Epithelial cell of proximal tubule (primary cell): ENCODE measurements at regions not wholly inside any gene's neighbourhood (a gene's known extent, or its start where the extent isn't known, plus 50 kb on each side); places are given as distances from the start of the nearest gene placed in this dataset.

ENCODE experiments used
- DNase-seq: peaks from one replicate; pipeline ENCODE4 v3.0.0-alpha.2; 2011; ENCODE audit warnings: low read depth
- H3K4me3 ChIP-seq: 2 replicates; pipeline ENCODE4 v1.5.1; 2011; ENCODE audit warnings: low read depth, mild to moderate bottlenecking, low read length
- TF ChIP-seq, protein P1 (sequence below): conservative IDR thresholded peaks from 2 replicates; pipeline ENCODE4 v1.5.1; 2012; ENCODE audit warnings: low read depth, mild to moderate bottlenecking, low read length

DNA sequence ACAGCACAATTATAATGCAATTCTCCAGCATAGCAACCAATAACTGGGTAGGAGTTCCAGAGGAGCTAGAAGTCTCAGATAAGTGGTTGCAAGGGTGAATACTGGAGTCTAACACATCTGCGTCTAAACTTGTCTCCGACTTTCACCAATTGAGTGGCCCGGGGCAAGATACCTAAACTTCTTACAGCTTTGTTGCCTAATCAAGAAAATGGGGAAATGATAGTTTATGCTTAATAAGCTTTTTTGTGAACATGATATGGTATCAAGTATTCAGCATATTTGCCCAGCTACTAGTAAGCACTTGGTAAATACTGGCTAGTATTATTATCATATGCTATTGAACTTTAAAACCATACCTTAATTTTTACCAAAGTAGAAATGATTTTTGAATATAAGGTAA lies 183.5 kb downstream of the KCNJ2 start:
- H3K4me3 ChIP-seq, result no peak overlapping the region
- no peak for DNase-seq
- TF ChIP-seq, protein P1, sequence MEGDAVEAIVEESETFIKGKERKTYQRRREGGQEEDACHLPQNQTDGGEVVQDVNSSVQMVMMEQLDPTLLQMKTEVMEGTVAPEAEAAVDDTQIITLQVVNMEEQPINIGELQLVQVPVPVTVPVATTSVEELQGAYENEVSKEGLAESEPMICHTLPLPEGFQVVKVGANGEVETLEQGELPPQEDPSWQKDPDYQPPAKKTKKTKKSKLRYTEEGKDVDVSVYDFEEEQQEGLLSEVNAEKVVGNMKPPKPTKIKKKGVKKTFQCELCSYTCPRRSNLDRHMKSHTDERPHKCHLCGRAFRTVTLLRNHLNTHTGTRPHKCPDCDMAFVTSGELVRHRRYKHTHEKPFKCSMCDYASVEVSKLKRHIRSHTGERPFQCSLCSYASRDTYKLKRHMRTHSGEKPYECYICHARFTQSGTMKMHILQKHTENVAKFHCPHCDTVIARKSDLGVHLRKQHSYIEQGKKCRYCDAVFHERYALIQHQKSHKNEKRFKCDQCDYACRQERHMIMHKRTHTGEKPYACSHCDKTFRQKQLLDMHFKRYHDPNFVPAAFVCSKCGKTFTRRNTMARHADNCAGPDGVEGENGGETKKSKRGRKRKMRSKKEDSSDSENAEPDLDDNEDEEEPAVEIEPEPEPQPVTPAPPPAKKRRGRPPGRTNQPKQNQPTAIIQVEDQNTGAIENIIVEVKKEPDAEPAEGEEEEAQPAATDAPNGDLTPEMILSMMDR, result no peak

DNA sequence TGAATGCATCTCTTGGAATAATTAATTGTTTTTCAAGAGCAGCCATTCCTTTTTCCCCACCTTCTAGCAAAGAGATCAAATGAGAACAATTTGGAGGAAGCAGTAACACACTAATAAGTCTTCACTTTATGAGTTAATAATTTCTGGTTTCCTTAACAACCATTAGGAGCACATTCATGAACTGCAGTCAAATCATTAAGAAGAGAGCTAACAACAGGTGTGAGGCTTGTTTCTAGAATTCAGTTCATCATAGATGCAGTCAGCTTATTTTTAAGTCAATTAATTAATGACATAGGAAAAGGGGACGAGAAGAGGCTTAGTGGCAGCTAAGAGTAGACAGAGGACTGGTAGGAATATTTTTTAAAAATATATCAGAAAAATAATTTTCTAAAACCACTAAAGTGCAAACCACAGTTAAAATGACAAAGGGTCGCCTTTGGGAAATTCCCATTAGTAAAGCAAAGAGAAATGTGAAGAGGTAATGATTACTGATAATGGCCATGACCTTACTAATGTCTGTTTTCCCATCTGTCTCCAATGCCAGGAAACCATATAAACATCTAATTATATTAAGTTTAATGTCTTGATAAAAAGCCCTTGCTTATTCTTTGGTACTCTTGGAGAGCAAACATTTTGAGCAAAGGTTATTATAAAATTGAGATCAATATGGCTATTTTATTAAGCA lies 184.2 kb downstream of the KCNJ2 start:
- TF ChIP-seq, protein P1, result no peak
- no peak for DNase-seq
- no peak overlapping the region for H3K4me3 ChIP-seq

DNA sequence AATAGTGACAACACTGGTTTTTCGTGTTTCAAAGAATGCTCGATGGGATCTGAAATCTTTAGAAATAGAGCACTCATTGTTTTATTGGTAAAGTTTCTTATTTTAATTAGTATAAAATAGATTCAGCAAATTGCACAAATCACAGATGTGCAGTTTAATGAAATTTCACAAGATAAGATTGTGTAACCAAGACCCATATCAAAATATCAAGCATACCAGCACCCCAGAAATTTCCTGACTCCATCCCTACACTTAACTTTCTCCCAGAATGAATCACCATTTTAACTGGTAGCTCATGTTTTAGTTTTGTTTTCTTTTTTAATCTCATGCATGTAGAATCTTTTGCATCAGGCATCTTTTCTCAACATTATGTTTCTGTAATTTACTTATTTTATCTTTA lies 185.9 kb downstream of the KCNJ2 start:
- TF ChIP-seq, protein P1, result no peak
- no peak for DNase-seq
- H3K4me3 ChIP-seq, result no peak overlapping the region

DNA sequence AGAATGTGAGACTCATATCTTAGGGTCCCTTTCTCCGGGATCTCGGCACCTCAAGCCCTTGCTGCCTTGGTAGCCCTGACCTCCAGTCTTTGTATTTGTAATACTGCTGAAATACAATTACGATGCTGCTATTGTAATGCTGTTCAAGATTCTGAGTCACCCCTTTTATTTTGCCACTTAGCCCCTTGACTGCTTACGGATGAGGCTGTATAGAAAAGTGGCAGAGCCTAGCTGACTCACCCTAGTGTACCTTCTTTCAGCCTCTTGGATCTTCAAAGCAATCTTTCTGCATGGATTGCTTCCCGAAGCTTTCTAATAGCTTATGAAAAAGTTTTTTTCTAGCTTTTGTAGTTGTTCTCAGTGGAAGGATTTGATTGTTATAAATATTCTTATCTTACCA lies 187.9 kb downstream of the KCNJ2 start:
- no peak for DNase-seq
- TF ChIP-seq, protein P1, result no peak
- H3K4me3 ChIP-seq, result no peak overlapping the region

DNA sequence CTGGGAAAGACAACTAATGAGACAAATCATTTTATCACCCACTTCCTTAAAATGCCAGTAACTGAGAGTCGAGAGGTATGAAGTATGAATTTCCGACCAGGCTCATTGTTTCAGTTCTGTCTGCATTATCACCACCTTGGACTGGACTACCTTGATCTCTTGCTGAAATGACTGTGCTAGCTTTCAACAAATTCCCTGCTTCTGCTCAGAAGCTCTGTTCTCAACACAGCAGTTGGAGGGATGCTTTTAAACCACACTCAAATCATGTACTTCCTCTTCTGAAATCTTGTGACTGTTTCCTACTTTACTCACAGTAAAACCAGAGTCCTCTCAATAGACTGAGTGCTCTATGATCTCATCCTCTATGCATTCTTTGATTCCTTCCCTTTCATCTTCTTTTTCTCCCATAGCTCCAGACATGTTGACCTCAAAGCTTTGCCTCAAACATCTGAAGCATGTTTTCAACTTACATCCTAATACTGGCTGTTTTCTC lies 195.8 kb downstream of the KCNJ2 start:
- H3K4me3 ChIP-seq, result no peak overlapping the region
- DNase-seq, result peak; percentile 12
- TF ChIP-seq, protein P1, result no peak

DNA sequence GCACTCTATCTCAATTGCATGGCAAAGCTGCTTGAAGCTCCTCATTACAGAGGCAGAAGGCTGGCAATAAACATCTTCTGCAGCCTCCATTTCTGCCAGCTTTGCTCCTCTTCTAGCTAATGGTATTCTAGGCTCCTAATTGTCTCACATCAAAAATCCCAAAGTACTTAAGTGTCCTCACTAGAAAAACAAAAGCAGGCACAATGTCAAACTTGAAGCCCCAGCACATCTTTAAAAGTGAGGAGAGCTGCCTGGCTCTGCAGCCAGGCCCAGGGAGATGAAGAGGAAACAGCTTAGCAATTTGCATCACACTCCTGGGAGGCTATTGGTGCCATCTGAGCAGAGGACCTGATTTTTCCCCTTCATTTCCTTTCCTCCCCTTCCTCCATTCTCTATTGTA lies 197.1 kb downstream of the KCNJ2 start:
- TF ChIP-seq, protein P1, result no peak
- H3K4me3 ChIP-seq, result no peak overlapping the region
- DNase-seq, result no peak

DNA sequence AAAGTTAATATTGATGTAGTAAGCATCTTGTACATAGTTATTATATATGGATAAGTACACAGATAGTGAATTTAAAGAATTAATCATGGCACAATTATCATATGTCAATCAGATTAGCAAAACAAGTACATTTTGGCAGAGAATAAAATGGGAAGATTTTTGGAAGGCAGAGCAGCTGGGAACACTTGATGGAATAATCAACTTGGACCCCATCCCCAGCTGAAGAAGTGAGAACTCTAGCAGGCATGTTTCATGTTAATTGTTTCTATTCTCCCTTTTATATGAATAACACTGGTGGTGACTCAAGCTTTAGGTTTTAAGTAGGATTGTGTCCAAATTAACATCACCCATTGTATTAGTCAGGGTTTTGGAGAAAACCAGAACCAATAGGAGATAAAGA lies 198.7 kb downstream of the KCNJ2 start:
- TF ChIP-seq, protein P1, result no peak
- DNase-seq, result no peak

More for the DNA sequence above, 198.7 kb downstream of the KCNJ2 start:
- no peak overlapping the region for H3K4me3 ChIP-seq
